ENCODE measurements at regions not wholly inside any gene's neighbourhood (a gene's known extent, or its start where the extent isn't known, plus 50 kb on each side); places are given as distances from the start of the nearest gene placed in this dataset.

DNA sequence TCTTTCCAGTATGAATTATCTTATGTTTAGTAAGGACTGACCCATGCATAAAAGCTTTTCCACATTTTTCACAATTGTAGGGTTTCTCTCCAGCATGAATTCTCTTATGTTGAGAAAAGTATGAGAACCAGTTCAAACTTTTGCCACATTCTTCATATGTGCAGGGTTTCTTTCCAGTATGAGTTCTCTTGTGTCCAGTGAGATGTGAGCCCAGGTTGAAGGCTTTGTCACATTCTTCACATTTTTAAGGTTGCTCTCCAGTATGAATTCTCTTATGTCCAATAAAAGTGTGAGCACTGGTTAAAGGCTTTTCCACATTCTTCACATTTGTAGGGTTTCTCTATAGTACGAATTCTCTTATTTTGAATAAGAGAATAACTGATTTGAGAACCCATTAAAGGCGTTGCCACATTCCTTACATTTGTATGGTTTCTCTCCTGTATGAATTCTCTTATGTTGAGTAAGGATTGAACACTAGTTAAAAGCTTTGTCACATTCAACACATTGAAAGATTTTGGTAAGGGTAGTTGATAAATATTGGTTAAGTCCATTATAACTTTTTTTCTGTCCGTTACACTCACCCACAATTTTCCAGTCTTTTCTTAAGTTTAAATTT lies 911.0 kb upstream of the ZNF722 start:
- H3K9me3 Mint-ChIP-seq (ENCODE audit: unreplicated experiment), result peaks cover 32% of the 10 kb centered on the region

DNA sequence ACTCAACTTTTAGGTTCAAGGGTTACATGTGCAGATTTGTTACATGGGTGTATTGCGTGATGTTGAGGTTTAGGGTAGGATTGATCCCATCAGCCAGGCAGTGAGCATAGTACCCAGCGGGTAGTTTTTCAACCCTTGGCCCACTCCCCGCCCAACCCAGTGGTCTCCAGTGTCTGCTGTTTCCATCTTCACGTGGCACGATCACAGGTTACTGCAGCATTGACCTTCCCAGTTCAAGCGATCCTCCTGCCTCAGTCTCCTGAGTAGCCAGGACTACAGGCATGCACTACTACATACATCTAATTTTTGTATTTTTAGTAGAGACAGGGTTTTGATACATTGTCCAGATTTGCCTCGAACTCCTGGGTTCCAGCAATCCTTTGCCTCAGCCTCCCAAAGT lies 905.7 kb upstream of the ZNF722 start:
- Mint-ChIP-seq H3K9me3 (ENCODE audit: unreplicated experiment) (peaks cover 28% of the 10 kb centered on the region), H3K4me3 (ENCODE audit: unreplicated experiment) (no peak overlapping the region), H3K27me3 (ENCODE audit: unreplicated experiment) (peaks cover 4% of the 10 kb centered on the region), H3K27ac (ENCODE audit: unreplicated experiment) (no peak overlapping the region), H3K36me3 (ENCODE audit: low read depth, unreplicated experiment) (peaks cover 2% of the 10 kb centered on the region), H3K4me1 (ENCODE audit: unreplicated experiment) (no peaks in the 10 kb centered on the region)
- TF ChIP-seq, protein P1, sequence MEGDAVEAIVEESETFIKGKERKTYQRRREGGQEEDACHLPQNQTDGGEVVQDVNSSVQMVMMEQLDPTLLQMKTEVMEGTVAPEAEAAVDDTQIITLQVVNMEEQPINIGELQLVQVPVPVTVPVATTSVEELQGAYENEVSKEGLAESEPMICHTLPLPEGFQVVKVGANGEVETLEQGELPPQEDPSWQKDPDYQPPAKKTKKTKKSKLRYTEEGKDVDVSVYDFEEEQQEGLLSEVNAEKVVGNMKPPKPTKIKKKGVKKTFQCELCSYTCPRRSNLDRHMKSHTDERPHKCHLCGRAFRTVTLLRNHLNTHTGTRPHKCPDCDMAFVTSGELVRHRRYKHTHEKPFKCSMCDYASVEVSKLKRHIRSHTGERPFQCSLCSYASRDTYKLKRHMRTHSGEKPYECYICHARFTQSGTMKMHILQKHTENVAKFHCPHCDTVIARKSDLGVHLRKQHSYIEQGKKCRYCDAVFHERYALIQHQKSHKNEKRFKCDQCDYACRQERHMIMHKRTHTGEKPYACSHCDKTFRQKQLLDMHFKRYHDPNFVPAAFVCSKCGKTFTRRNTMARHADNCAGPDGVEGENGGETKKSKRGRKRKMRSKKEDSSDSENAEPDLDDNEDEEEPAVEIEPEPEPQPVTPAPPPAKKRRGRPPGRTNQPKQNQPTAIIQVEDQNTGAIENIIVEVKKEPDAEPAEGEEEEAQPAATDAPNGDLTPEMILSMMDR (IDR thresholded peaks at IDR 0.05; ENCODE audit: unreplicated experiment), result no peak
- DNase-seq (ENCODE audit: low spot score), result no peak

More for the DNA sequence above, 911.0 kb upstream of the ZNF722 start:
- no peaks in the 10 kb centered on the region for H3K27me3 Mint-ChIP-seq (ENCODE audit: unreplicated experiment)
- TF ChIP-seq, protein P1 (IDR thresholded peaks at IDR 0.05; ENCODE audit: unreplicated experiment), result no peak
- H3K4me1 Mint-ChIP-seq (ENCODE audit: unreplicated experiment), result no peaks in the 10 kb centered on the region
- no peak for DNase-seq (ENCODE audit: low spot score)
- no peak overlapping the region for H3K27ac Mint-ChIP-seq (ENCODE audit: unreplicated experiment)
- peaks cover 9% of the 10 kb centered on the region for H3K36me3 Mint-ChIP-seq (ENCODE audit: low read depth, unreplicated experiment)
- no peak overlapping the region for H3K4me3 Mint-ChIP-seq (ENCODE audit: unreplicated experiment)

DNA sequence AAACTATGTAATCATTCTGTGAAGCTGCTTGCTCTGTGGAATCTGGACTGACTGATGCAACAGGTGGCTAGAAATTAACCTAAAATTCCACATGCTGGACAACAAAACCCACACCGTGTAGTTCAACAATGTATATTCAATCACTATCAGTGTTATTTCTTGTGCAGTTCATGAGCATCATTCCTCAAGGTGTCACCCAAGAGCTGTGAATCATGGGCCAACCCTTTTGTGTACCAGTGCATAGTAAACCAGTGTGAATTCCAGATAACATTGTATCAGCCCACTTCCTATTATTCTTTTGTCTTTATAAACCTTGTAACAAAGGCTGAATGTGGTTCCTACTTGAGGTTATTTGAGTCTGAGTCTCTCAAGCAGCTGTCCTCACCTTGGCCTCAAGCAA lies 905.2 kb upstream of the ZNF722 start:
- H3K4me3 Mint-ChIP-seq (ENCODE audit: unreplicated experiment), result no peak overlapping the region
- H3K36me3 Mint-ChIP-seq (ENCODE audit: low read depth, unreplicated experiment), result peaks cover 2% of the 10 kb centered on the region
- H3K4me1 Mint-ChIP-seq (ENCODE audit: unreplicated experiment), result no peaks in the 10 kb centered on the region
- no peak overlapping the region for H3K27ac Mint-ChIP-seq (ENCODE audit: unreplicated experiment)
- peaks cover 4% of the 10 kb centered on the region for H3K27me3 Mint-ChIP-seq (ENCODE audit: unreplicated experiment)
- TF ChIP-seq, protein P1 (IDR thresholded peaks at IDR 0.05; ENCODE audit: unreplicated experiment), result no peak
- no peak for DNase-seq (ENCODE audit: low spot score)
- peaks cover 24% of the 10 kb centered on the region for H3K9me3 Mint-ChIP-seq (ENCODE audit: unreplicated experiment)

- Mint-ChIP-seq H3K4me1 (ENCODE audit: unreplicated experiment) (no peaks in the 10 kb centered on the region), H3K27ac (ENCODE audit: unreplicated experiment) (no peak overlapping the region), H3K4me3 (ENCODE audit: unreplicated experiment) (no peak overlapping the region), H3K36me3 (ENCODE audit: low read depth, unreplicated experiment) (peaks cover 8% of the 10 kb centered on the region), H3K27me3 (ENCODE audit: unreplicated experiment) (peaks cover 11% of the 10 kb centered on the region), H3K9me3 (ENCODE audit: unreplicated experiment) (peaks cover 31% of the 10 kb centered on the region)
- TF ChIP-seq, protein P1 (IDR thresholded peaks at IDR 0.05; ENCODE audit: unreplicated experiment), result no peak
- no peak for DNase-seq (ENCODE audit: low spot score)
Measured at GRCh38 chr7:63096141-63096540, 902.5 kb upstream of the ZNF722 start.

GRCh38 chr7:63104666-63105065 lies 894.0 kb upstream of the ZNF722 start:
- Mint-ChIP-seq H3K9me3 (ENCODE audit: unreplicated experiment) (peaks cover 39% of the 10 kb centered on the region), H3K4me3 (ENCODE audit: unreplicated experiment) (no peak overlapping the region), H3K27ac (ENCODE audit: unreplicated experiment) (no peak overlapping the region), H3K36me3 (ENCODE audit: low read depth, unreplicated experiment) (peaks cover 17% of the 10 kb centered on the region), H3K4me1 (ENCODE audit: unreplicated experiment) (no peaks in the 10 kb centered on the region), H3K27me3 (ENCODE audit: unreplicated experiment) (peaks cover 13% of the 10 kb centered on the region)
- DNase-seq (ENCODE audit: low spot score), result no peak
- TF ChIP-seq, protein P1 (IDR thresholded peaks at IDR 0.05; ENCODE audit: unreplicated experiment), result no peak
